OCI-LY3 (cell line): ENCODE measurements at regions not wholly inside any gene's neighbourhood (a gene's known extent, or its start where the extent isn't known, plus 50 kb on each side); places are given as distances from the start of the nearest gene placed in this dataset.

Experiments
- EZH2phosphoT487 ChIP-seq: fragments of 200-600 bp; shearing (Covaris generic); IDR thresholded peaks from 2 replicates; pipeline ENCODE4 v1.6.1; 2018; ENCODE audit warnings: antibody characterized with exemption, mixed run types, low read depth
- TF ChIP-seq, protein P1 (sequence below): fragments of 200-600, 300-600 bp; sonication (generic); IDR thresholded peaks from 2 replicates; pipeline ENCODE4 v1.5.1; 2014; ENCODE audit warnings: antibody characterized with exemption, low read length, low read depth

DNA sequence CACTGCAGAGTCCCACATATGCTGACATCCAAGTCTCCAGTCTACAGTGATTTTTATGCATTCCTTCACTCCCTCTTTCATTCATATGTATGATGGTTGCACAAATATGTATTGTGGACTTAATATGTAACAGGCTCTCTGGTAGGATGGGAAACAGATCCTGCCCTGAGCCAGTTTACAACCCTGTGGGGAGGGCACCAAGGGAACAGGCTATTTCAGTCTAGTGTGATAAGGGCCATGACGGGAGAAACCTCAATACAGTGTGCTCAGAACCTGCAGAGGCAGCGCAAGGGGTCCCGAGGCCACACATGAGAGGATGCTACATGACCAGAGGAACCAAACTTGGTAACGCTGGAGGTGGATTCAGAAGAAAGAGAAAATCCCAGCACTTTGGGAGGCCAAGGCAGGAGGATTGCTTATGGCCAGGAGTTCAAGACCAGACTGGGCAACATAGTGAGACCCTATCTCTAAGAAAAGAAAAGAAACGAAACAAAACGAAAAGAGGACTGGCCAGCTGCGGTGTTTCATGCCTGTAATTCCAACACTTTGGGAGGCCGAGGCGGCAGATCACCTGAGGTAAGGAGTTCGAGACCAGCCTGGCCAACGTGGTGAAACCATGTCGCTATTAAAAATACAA lies 249.8 kb upstream of the JARID2 start:
- TF ChIP-seq, protein P1, sequence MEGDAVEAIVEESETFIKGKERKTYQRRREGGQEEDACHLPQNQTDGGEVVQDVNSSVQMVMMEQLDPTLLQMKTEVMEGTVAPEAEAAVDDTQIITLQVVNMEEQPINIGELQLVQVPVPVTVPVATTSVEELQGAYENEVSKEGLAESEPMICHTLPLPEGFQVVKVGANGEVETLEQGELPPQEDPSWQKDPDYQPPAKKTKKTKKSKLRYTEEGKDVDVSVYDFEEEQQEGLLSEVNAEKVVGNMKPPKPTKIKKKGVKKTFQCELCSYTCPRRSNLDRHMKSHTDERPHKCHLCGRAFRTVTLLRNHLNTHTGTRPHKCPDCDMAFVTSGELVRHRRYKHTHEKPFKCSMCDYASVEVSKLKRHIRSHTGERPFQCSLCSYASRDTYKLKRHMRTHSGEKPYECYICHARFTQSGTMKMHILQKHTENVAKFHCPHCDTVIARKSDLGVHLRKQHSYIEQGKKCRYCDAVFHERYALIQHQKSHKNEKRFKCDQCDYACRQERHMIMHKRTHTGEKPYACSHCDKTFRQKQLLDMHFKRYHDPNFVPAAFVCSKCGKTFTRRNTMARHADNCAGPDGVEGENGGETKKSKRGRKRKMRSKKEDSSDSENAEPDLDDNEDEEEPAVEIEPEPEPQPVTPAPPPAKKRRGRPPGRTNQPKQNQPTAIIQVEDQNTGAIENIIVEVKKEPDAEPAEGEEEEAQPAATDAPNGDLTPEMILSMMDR, result no peak
- no peak for TF ChIP-seq EZH2phosphoT487
